Loucy (cell line): ENCODE measurements at regions not wholly inside any gene's neighbourhood (a gene's known extent, or its start where the extent isn't known, plus 50 kb on each side); places are given as distances from the start of the nearest gene placed in this dataset.

Source experiments
- H2AFZ ChIP-seq: fragments of 200-600 bp; sonication (generic); 2 replicates; pipeline ENCODE4 v1.6.0; 2016; ENCODE audit warnings: antibody characterized with exemption, mild to moderate bottlenecking, low read length, moderate library complexity
- H3F3A ChIP-seq: fragments of 200-600 bp; 2 replicates; pipeline ENCODE4 v1.6.0; 2016; ENCODE audit warnings: antibody characterized with exemption, low read depth, mild to moderate bottlenecking
- H3K27me3 ChIP-seq: fragments of 200-600 bp; sonication (generic); 2 replicates; pipeline ENCODE4 v1.6.1; 2014; ENCODE audit warnings: low read length, mild to moderate bottlenecking; ENCODE audit not compliant: insufficient read depth, poor library complexity, severe bottlenecking
- H3K36me3 ChIP-seq: fragments of 200-600 bp; sonication (generic); 2 replicates; pipeline ENCODE4 v1.6.1; 2016; ENCODE audit warnings: low read length; ENCODE audit not compliant: insufficient read depth
- H3K4me1 ChIP-seq: fragments of 200-600 bp; sonication (generic); 2 replicates; pipeline ENCODE4 v1.5.1; 2014; ENCODE audit warnings: low read length, mild to moderate bottlenecking; ENCODE audit not compliant: insufficient read depth, poor library complexity, severe bottlenecking
- H3K4me2 ChIP-seq: fragments of 200-600 bp; sonication (generic); 2 replicates; pipeline ENCODE4 v1.6.0; 2014; ENCODE audit warnings: antibody characterized with exemption, low read length, low read depth, mild to moderate bottlenecking; ENCODE audit not compliant: poor library complexity, severe bottlenecking
- H3K4me3 ChIP-seq: fragments of 200-600 bp; sonication (generic); 2 replicates; pipeline ENCODE4 v1.5.1; 2014; ENCODE audit warnings: low read length, mild to moderate bottlenecking, mixed read lengths; ENCODE audit not compliant: poor library complexity, severe bottlenecking
- H3K79me2 ChIP-seq: fragments of 200-600 bp; sonication (generic); 2 replicates; pipeline ENCODE4 v1.6.1; 2014; ENCODE audit warnings: low read length; ENCODE audit not compliant: insufficient read depth
- H3K9ac ChIP-seq: fragments of 200-600 bp; sonication (generic); 2 replicates; pipeline ENCODE4 v1.6.0; 2014; ENCODE audit warnings: mild to moderate bottlenecking, low read depth, low read length, moderate library complexity; ENCODE audit not compliant: poor library complexity, severe bottlenecking
- H3K9me2 ChIP-seq: fragments of 200-600 bp; sonication (generic); replicated peaks from 2 replicates; pipeline ENCODE4 v1.6.1; 2016; ENCODE audit warnings: low read depth, low read length, mixed read lengths
- H3K9me3 ChIP-seq: fragments of 200-600 bp; sonication (generic); 2 replicates; pipeline ENCODE4 v1.6.1; 2014; ENCODE audit warnings: mild to moderate bottlenecking, antibody characterized with exemption, low read length, low read depth; ENCODE audit not compliant: insufficient read depth
- H4K20me1 ChIP-seq: fragments of 200-600 bp; sonication (generic); 2 replicates; pipeline ENCODE4 v1.6.0; 2014; ENCODE audit warnings: antibody characterized with exemption, low read length, mild to moderate bottlenecking; ENCODE audit not compliant: insufficient read depth, poor library complexity, severe bottlenecking
- EZH2phosphoT487 ChIP-seq: fragments of 200-600 bp; IDR thresholded peaks from 2 replicates; pipeline ENCODE4 v1.6.1; 2018; ENCODE audit warnings: antibody characterized with exemption, mild to moderate bottlenecking, moderate library complexity, borderline replicate concordance
- TF ChIP-seq, protein P1 (sequence below): fragments of 200-600 bp; sonication (generic); conservative IDR thresholded peaks from 2 replicates; pipeline ENCODE4 v1.5.1; 2014; ENCODE audit warnings: mild to moderate bottlenecking, antibody characterized with exemption, low read length

DNA sequence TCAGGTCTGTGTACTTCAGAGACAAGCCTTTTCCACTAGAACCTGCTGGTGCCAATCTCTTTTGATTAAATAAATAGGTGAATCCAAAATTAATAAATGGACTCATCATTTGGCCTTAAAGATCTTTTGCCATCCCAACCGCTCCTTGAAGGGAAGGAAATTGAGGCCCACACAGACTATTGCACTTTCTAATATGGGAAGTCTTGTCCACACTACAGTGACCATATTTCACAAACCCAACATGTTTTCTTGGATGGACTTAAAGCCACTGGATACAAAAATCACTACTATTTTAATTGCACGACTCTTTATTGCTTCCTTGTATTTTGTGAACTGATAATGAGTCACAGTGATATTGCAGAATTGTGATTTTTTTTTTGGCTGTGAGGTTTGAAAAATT, 135.0 kb downstream of the DIRAS2 start:
- Histone ChIP-seq H4K20me1 (no peaks in the 10 kb centered on the region), H3K9me2 (no peaks in the 10 kb centered on the region), H3F3A (no peaks in the 10 kb centered on the region), H2AFZ (no peak overlapping the region), H3K4me1 (no peaks in the 10 kb centered on the region), H3K27me3 (no peaks in the 10 kb centered on the region), H3K9ac (no peak overlapping the region), H3K79me2 (no peaks in the 10 kb centered on the region), H3K9me3 (no peaks in the 10 kb centered on the region), H3K36me3 (no peaks in the 10 kb centered on the region), H3K4me3 (no peak overlapping the region), H3K4me2 (no peak overlapping the region)
- TF ChIP-seq, protein P1, sequence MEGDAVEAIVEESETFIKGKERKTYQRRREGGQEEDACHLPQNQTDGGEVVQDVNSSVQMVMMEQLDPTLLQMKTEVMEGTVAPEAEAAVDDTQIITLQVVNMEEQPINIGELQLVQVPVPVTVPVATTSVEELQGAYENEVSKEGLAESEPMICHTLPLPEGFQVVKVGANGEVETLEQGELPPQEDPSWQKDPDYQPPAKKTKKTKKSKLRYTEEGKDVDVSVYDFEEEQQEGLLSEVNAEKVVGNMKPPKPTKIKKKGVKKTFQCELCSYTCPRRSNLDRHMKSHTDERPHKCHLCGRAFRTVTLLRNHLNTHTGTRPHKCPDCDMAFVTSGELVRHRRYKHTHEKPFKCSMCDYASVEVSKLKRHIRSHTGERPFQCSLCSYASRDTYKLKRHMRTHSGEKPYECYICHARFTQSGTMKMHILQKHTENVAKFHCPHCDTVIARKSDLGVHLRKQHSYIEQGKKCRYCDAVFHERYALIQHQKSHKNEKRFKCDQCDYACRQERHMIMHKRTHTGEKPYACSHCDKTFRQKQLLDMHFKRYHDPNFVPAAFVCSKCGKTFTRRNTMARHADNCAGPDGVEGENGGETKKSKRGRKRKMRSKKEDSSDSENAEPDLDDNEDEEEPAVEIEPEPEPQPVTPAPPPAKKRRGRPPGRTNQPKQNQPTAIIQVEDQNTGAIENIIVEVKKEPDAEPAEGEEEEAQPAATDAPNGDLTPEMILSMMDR, result no peak
- no peak for TF ChIP-seq EZH2phosphoT487

GRCh38 chr9:90508940-90509339, 133.7 kb downstream of the DIRAS2 start:
- no peaks in the 10 kb centered on the region for H3K4me1 ChIP-seq
- no peak overlapping the region for H3K9ac ChIP-seq
- H3K9me2 ChIP-seq, result no peaks in the 10 kb centered on the region
- no peak overlapping the region for H3K4me3 ChIP-seq
- H3K4me2 ChIP-seq, result no peak overlapping the region
- TF ChIP-seq, protein P1, result no peak
- TF ChIP-seq EZH2phosphoT487, result no peak
- H3K79me2 ChIP-seq, result no peaks in the 10 kb centered on the region
- H3F3A ChIP-seq, result no peaks in the 10 kb centered on the region
- no peaks in the 10 kb centered on the region for H3K27me3 ChIP-seq
- H3K9me3 ChIP-seq, result no peaks in the 10 kb centered on the region
- H2AFZ ChIP-seq, result no peak overlapping the region
- H3K36me3 ChIP-seq, result no peaks in the 10 kb centered on the region
- no peaks in the 10 kb centered on the region for H4K20me1 ChIP-seq

GRCh38 chr9:90511711-90512110, 130.9 kb downstream of the DIRAS2 start:
- Histone ChIP-seq H3K9ac (no peak overlapping the region), H3K4me2 (no peak overlapping the region), H3F3A (no peaks in the 10 kb centered on the region), H4K20me1 (no peaks in the 10 kb centered on the region), H3K79me2 (no peaks in the 10 kb centered on the region), H3K4me3 (no peak overlapping the region), H3K4me1 (no peaks in the 10 kb centered on the region), H3K27me3 (no peaks in the 10 kb centered on the region), H2AFZ (no peak overlapping the region), H3K9me3 (no peaks in the 10 kb centered on the region), H3K9me2 (no peaks in the 10 kb centered on the region), H3K36me3 (no peaks in the 10 kb centered on the region)
- TF ChIP-seq, protein P1, result no peak
- TF ChIP-seq EZH2phosphoT487, result no peak
